ENCODE measurements at regions not wholly inside any gene's neighbourhood (a gene's known extent, or its start where the extent isn't known, plus 50 kb on each side); places are given as distances from the start of the nearest gene placed in this dataset.
"Not testable (repeated sequence)": the region's sequence is repeated elsewhere in the genome, so short reads cannot be mapped to it uniquely, and the experiment has no call there.

GRCh38 chr9:119907056-119907455 lies 537.8 kb upstream of the BRINP1 start:
- DNase-seq: no peak

- no peak for DNase-seq
Observed at GRCh38 chr9:119905724-119906123, 536.5 kb upstream of the BRINP1 start.

- no peak for DNase-seq
Observed at GRCh38 chr9:119903851-119904250, 534.6 kb upstream of the BRINP1 start.

GRCh38 chr9:119902611-119903010 lies 533.4 kb upstream of the BRINP1 start:
- no peak for DNase-seq

- DNase-seq: no peak
Observed at GRCh38 chr9:119898316-119898715, 529.1 kb upstream of the BRINP1 start.

- DNase-seq: no peak
Observed at GRCh38 chr9:119884438-119884837, 515.2 kb upstream of the BRINP1 start.

- no peak for DNase-seq
Observed at GRCh38 chr9:119881898-119882297, 512.7 kb upstream of the BRINP1 start.

- DNase-seq: no peak
Observed at GRCh38 chr9:119880361-119880760, 511.1 kb upstream of the BRINP1 start.

- DNase-seq: no peak
Observed at GRCh38 chr9:119877306-119877705, 508.1 kb upstream of the BRINP1 start.

GRCh38 chr9:119873877-119874276 lies 504.6 kb upstream of the BRINP1 start:
- no peak for DNase-seq

- DNase-seq: not testable (repeated sequence)
Observed at GRCh38 chr9:119870251-119870650, 501.0 kb upstream of the BRINP1 start.

GRCh38 chr9:119868694-119869093 lies 499.5 kb upstream of the BRINP1 start:
- no peak for DNase-seq

GRCh38 chr9:119861842-119862241 lies 492.6 kb upstream of the BRINP1 start:
- DNase-seq: no peak

- no peak for DNase-seq
Observed at GRCh38 chr9:119859128-119859527, 489.9 kb upstream of the BRINP1 start.

GRCh38 chr9:119853126-119853525 lies 483.9 kb upstream of the BRINP1 start:
- DNase-seq: no peak

- no peak for DNase-seq
Observed at GRCh38 chr9:119852390-119852789, 483.2 kb upstream of the BRINP1 start.

GRCh38 chr9:119844431-119844830 lies 475.2 kb upstream of the BRINP1 start:
- DNase-seq: no peak

GRCh38 chr9:119841016-119841415 lies 471.8 kb upstream of the BRINP1 start:
- no peak for DNase-seq

- DNase-seq: no peak
Observed at GRCh38 chr9:119839888-119840287, 470.7 kb upstream of the BRINP1 start.

- no peak for DNase-seq
Observed at GRCh38 chr9:119838210-119838609, 469.0 kb upstream of the BRINP1 start.

- no peak for DNase-seq
Observed at GRCh38 chr9:119836036-119836435, 466.8 kb upstream of the BRINP1 start.

GRCh38 chr9:119834064-119834620 lies 464.9 kb upstream of the BRINP1 start:
- DNase-seq: no peak

- DNase-seq: no peak
Observed at GRCh38 chr9:119831309-119831708, 462.1 kb upstream of the BRINP1 start.

GRCh38 chr9:119829748-119830147 lies 460.5 kb upstream of the BRINP1 start:
- DNase-seq: no peak

- no peak for DNase-seq
Observed at GRCh38 chr9:119829186-119829585, 460.0 kb upstream of the BRINP1 start.
